H1 (cell line): ENCODE measurements at regions not wholly inside any gene's neighbourhood (a gene's known extent, or its start where the extent isn't known, plus 50 kb on each side); places are given as distances from the start of the nearest gene placed in this dataset.

Source experiments
- CTCF ChIA-PET: fragments of 300-600 bp; sonication (Branson Sonifier 250); formaldehyde crosslinking; loops from one replicate; lab custom pipeline; 2021; ENCODE audit not compliant: partially characterized antibody; lab: Charles Lee
- POLR2A ChIA-PET: fragments of 300-600 bp; sonication (Branson Sonifier 250); formaldehyde crosslinking; loops from one replicate; lab custom pipeline; 2021; ENCODE audit warnings: inconsistent platforms; ENCODE audit not compliant: partially characterized antibody; lab: Charles Lee
- DNase-seq, 2 experiments: peaks; one replicate each; pipeline versions ENCODE4 v3.0.0 to v3.0.0-alpha.2; 2010 to 2022; ENCODE audit warnings: low spot score in 2 of 2, low read depth in 1 of 2, mixed read lengths in 1 of 2
- FAIRE-seq: peaks from 2 replicates; lab custom pipeline; 2011; peaks lifted over from hg19 to GRCh38; lab: Jason Lieb, UNC
- H2AFZ ChIP-seq: 2 replicates; pipeline ENCODE4 v1.8.1; 2012; ENCODE audit warnings: low read length, inconsistent platforms
- H2AK5ac ChIP-seq: 2 replicates; pipeline ENCODE4 v1.6.1; 2013; ENCODE audit warnings: low read depth, low read length
- H2BK120ac ChIP-seq: replicated peaks from 2 replicates; pipeline ENCODE3; 2013; ENCODE audit warnings: low read depth, low read length, inconsistent platforms
- H2BK12ac ChIP-seq: 2 replicates; pipeline ENCODE4 v1.6.1; 2013; ENCODE audit warnings: low read depth, low read length
- H2BK15ac ChIP-seq: 2 replicates; pipeline ENCODE4 v1.6.1; 2013; ENCODE audit warnings: low read length
- H2BK20ac ChIP-seq: 2 replicates; pipeline ENCODE4 v1.6.1; 2013; ENCODE audit warnings: low read length
- H2BK5ac ChIP-seq: 2 replicates; pipeline ENCODE4 v1.6.1; 2013; ENCODE audit warnings: low read depth, low read length
- H3K14ac ChIP-seq: 2 replicates; pipeline ENCODE4 v1.6.1; 2013; ENCODE audit warnings: inconsistent platforms; ENCODE audit not compliant: insufficient read length
- H3K18ac ChIP-seq: 2 replicates; pipeline ENCODE4 v1.6.1; 2013; ENCODE audit warnings: low read length; ENCODE audit errors: extremely low read depth
- H3K23ac ChIP-seq: 2 replicates; pipeline ENCODE4 v1.6.1; 2013; ENCODE audit warnings: inconsistent platforms; ENCODE audit not compliant: insufficient read length
- H3K23me2 ChIP-seq: 2 replicates; pipeline ENCODE4 v1.6.1; 2013; ENCODE audit warnings: low read depth, low read length
- H3K27ac ChIP-seq: 2 replicates; pipeline ENCODE4 v1.6.1; 2011; ENCODE audit warnings: low read depth, low read length, inconsistent platforms
- H3K27me3 ChIP-seq, 4 experiments: replicated peaks in 1 of 4; 1 replicate in 1 of 4; 2 replicates in 3 of 4; pipeline versions ENCODE4 v1.6.1 to v1.8.1; 2011 to 2013; ENCODE audit warnings: low read length in 3 of 4, mild to moderate bottlenecking in 3 of 4, inconsistent platforms in 2 of 4, mixed read lengths in 2 of 4, moderate library complexity in 1 of 4; ENCODE audit not compliant: control insufficient read depth in 3 of 4, insufficient read depth in 3 of 4; ENCODE audit errors: extremely low read depth in 1 of 4
- H3K36me3 ChIP-seq, 4 experiments: 2 replicates each; pipeline versions ENCODE4 v1.6.1 to v1.8.1; 2011 to 2013; ENCODE audit warnings: mild to moderate bottlenecking in 4 of 4, low read length in 3 of 4, moderate library complexity in 2 of 4, control low read depth in 1 of 4, inconsistent platforms in 1 of 4; ENCODE audit not compliant: insufficient read depth in 4 of 4, control insufficient read depth in 2 of 4
- H3K4ac ChIP-seq: replicated peaks from 2 replicates; pipeline ENCODE3; 2013; ENCODE audit warnings: low read length, low read depth, mixed read lengths, inconsistent platforms; ENCODE audit not compliant: insufficient read length
- H3K4me1 ChIP-seq, 4 experiments: replicated peaks in 1 of 4; 1 replicate in 1 of 4; 2 replicates in 3 of 4; pipeline versions ENCODE4 v1.6.1 to v1.8.1; 2011 to 2013; ENCODE audit warnings: low read length in 3 of 4, inconsistent platforms in 2 of 4, mixed read lengths in 1 of 4; ENCODE audit not compliant: insufficient read depth in 4 of 4, control insufficient read depth in 3 of 4
- H3K4me2 ChIP-seq, 2 experiments: 2 replicates each; pipeline versions ENCODE4 v1.6.1 to v1.8.1; 2011 to 2013; ENCODE audit warnings: low read depth in 2 of 2, low read length in 2 of 2, control low read depth in 1 of 2, inconsistent platforms in 1 of 2, mild to moderate bottlenecking in 1 of 2; ENCODE audit not compliant: insufficient read depth in 1 of 2
- H3K4me3 ChIP-seq, 4 experiments: fragments of 200-600, 300-600 bp in 1 of 4; sonication (generic), shearing (Covaris generic), sonication (Bioruptor Twin) in 1 of 4; 2 replicates each; pipeline versions ENCODE4 v1.5.1 to v1.8.1; 2011 to 2016; ENCODE audit warnings: low read length in 4 of 4, low read depth in 3 of 4, control low read depth in 2 of 4, inconsistent platforms in 2 of 4, mild to moderate bottlenecking in 2 of 4, mixed read lengths in 1 of 4, moderate library complexity in 1 of 4; ENCODE audit not compliant: insufficient read depth in 2 of 4; ENCODE audit errors: extremely low read depth in 1 of 4
- H3K56ac ChIP-seq: replicated peaks from 2 replicates; pipeline ENCODE3; 2013; ENCODE audit warnings: low read depth, mild to moderate bottlenecking, mixed read lengths, low read length, inconsistent platforms; ENCODE audit not compliant: insufficient read length
- H3K79me1 ChIP-seq: 2 replicates; pipeline ENCODE4 v1.6.1; 2013; ENCODE audit warnings: low read depth, low read length, control low read depth
- H3K79me2 ChIP-seq, 2 experiments: 2 replicates each; pipeline versions ENCODE4 v1.6.1 to v1.8.1; 2012 to 2013; ENCODE audit warnings: low read length in 2 of 2, mild to moderate bottlenecking in 2 of 2, inconsistent platforms in 1 of 2; ENCODE audit not compliant: insufficient read depth in 2 of 2, control insufficient read depth in 1 of 2
- H3K9ac ChIP-seq, 4 experiments: replicated peaks in 1 of 4; 1 replicate in 1 of 4; 2 replicates in 3 of 4; pipeline versions ENCODE4 v1.6.1 to v1.8.1; 2011 to 2013; ENCODE audit warnings: low read depth in 3 of 4, low read length in 3 of 4, control low read depth in 2 of 4, mild to moderate bottlenecking in 2 of 4, moderate library complexity in 2 of 4, inconsistent platforms in 1 of 4; ENCODE audit errors: extremely low read depth in 1 of 4
- H3K9me3 ChIP-seq, 2 experiments: 2 replicates each; pipeline versions ENCODE4 v1.6.1 to v1.8.1; 2012 to 2013; ENCODE audit warnings: mild to moderate bottlenecking in 2 of 2, moderate library complexity in 2 of 2, control low read depth in 1 of 2, inconsistent platforms in 1 of 2, low read depth in 1 of 2, low read length in 1 of 2, mixed read lengths in 1 of 2; ENCODE audit not compliant: insufficient read depth in 2 of 2
- H4K20me1 ChIP-seq, 2 experiments: replicated peaks in 1 of 2; 2 replicates each; pipeline versions ENCODE3 to v1.8.1; 2011 to 2013; ENCODE audit warnings: inconsistent platforms in 2 of 2, low read length in 2 of 2, mild to moderate bottlenecking in 1 of 2; ENCODE audit not compliant: insufficient read depth in 2 of 2, control insufficient read depth in 1 of 2
- H4K5ac ChIP-seq: 2 replicates; pipeline ENCODE4 v1.6.1; 2013; ENCODE audit warnings: low read length, low read depth, mixed read lengths, inconsistent platforms; ENCODE audit not compliant: insufficient read length
- H4K8ac ChIP-seq: 2 replicates; pipeline ENCODE4 v1.8.0; 2013; ENCODE audit warnings: mild to moderate bottlenecking, moderate library complexity, low read length, inconsistent platforms; ENCODE audit not compliant: insufficient read depth; ENCODE audit errors: extremely low read depth
- H4K91ac ChIP-seq: replicated peaks from 2 replicates; pipeline ENCODE3; 2013; ENCODE audit warnings: low read length, mixed read lengths, inconsistent platforms; ENCODE audit not compliant: insufficient read length
- ATF2 ChIP-seq: IDR thresholded peaks from 2 replicates; pipeline ENCODE4 v1.6.1; 2012; ENCODE audit warnings: low read length, inconsistent platforms
- E2F6 ChIP-seq: IDR thresholded peaks from 2 replicates; pipeline ENCODE4 v1.6.1; 2012; ENCODE audit warnings: inconsistent platforms
- FOSL1 ChIP-seq: IDR thresholded peaks from 2 replicates; pipeline ENCODE4 v1.6.1; 2011; ENCODE audit warnings: mild to moderate bottlenecking, low read depth, low read length, moderate library complexity; ENCODE audit not compliant: insufficient read depth
- KDM4A ChIP-seq: IDR thresholded peaks from one replicate; pipeline ENCODE4 v1.7.1; 2012; ENCODE audit warnings: low read depth, mild to moderate bottlenecking, moderate library complexity, low read length, inconsistent platforms; ENCODE audit not compliant: severe bottlenecking
- POU5F1 ChIP-seq: IDR thresholded peaks from 2 replicates; pipeline ENCODE4 v1.6.1; 2011; ENCODE audit warnings: low read depth, mild to moderate bottlenecking, low read length, moderate library complexity
- RAD21 ChIP-seq, 2 experiments: IDR thresholded peaks in 1 of 2; conservative IDR thresholded peaks in 1 of 2; 2 replicates each; pipeline ENCODE4 v1.6.1; 2011; ENCODE audit warnings: low read depth in 2 of 2, low read length in 2 of 2, improper control_type of control experiment in 1 of 2, inconsistent platforms in 1 of 2, mild to moderate bottlenecking in 1 of 2, moderate library complexity in 1 of 2
- SIN3A ChIP-seq, 2 experiments: IDR thresholded peaks in 1 of 2; conservative IDR thresholded peaks in 1 of 2; 2 replicates each; pipeline ENCODE4 v1.6.1; 2011 to 2012; ENCODE audit warnings: low read length in 2 of 2, improper control_type of control experiment in 1 of 2, low read depth in 1 of 2, mild to moderate bottlenecking in 1 of 2
- SP2 ChIP-seq: IDR thresholded peaks from 2 replicates; pipeline ENCODE4 v1.6.1; 2012; ENCODE audit warnings: mild to moderate bottlenecking, low read length, inconsistent platforms
- USF2 ChIP-seq: IDR thresholded peaks from 2 replicates; pipeline ENCODE4 v1.6.1; 2011; ENCODE audit warnings: low read length, improper control_type of control experiment
- WGBS, 2 experiments: shearing (Covaris generic) in 1 of 2; methylation state at CpG; one replicate each; pipeline versions ENCODE4 v1.1.6 to v1.1.7; 2013 to 2015; ENCODE audit warnings: low lambda C conversion rate in 2 of 2, mixed read lengths in 2 of 2, inconsistent platforms in 1 of 2, low coverage in 1 of 2, missing lambda C conversion rate in 1 of 2; ENCODE audit not compliant: insufficient replicate concordance in 2 of 2, insufficient coverage in 1 of 2, insufficient read length in 1 of 2; ENCODE audit errors: extremely low coverage in 1 of 2, missing lambda C conversion rate in 1 of 2; 5-methylcytosine and 5-hydroxymethylcytosine counted together

- POLR2A ChIA-PET: no interaction called here
- Histone ChIP-seq H3K79me2 (no peaks in the 10 kb centered on the region), H2BK15ac (no peak overlapping the region), H3K56ac (no peak overlapping the region), H3K36me3 (no peaks in the 10 kb centered on the region), H4K20me1 (no peaks in the 10 kb centered on the region), H3K9ac (no peak overlapping the region), H3K79me1 (no peaks in the 10 kb centered on the region), H3K23ac (no peak overlapping the region), H3K27me3 (peaks cover 0 to 3% (median 0%) of the 10 kb centered on the region in 4 experiments; a peak in 1 of 7 replicates), H2BK120ac (no peak overlapping the region), H3K4ac (no peak overlapping the region), H2BK12ac (no peak overlapping the region), H3K4me1 (peaks cover 0 to 3% (median 2%) of the 10 kb centered on the region in 4 experiments; a peak in 4 of 7 replicates), H3K9me3 (no peaks in the 10 kb centered on the region; a peak in 1 of 4 replicates), H4K8ac (no peak overlapping the region), H3K23me2 (no peaks in the 10 kb centered on the region), H3K4me3 (no peak overlapping the region), H2AK5ac (no peak overlapping the region), H3K14ac (no peak overlapping the region), H3K18ac (no peak overlapping the region), H2BK20ac (no peak overlapping the region), H4K5ac (no peak overlapping the region), H3K4me2 (no peak overlapping the region), H3K27ac (no peak overlapping the region), H2BK5ac (no peak overlapping the region), H2AFZ (no peak overlapping the region), H4K91ac (no peak overlapping the region)
- 95% methylated on average over 3 of the region's 3 CpGs; no CpG with 5 or more reads in 1 of the 2 experiments for WGBS, 2 experiments
- FAIRE-seq (no peak), DNase-seq (no peak)
- CTCF ChIA-PET: interaction anchor here (1.0 to 3.6 kb wide), 5 partner anchors 10 to 296 kb away, joined by 3 to 20 read pairs (median 4); no protein-coding TSS in a partner anchor
- TF ChIP-seq FOSL1 (no peak), E2F6 (no peak), ATF2 (no peak), POU5F1 (no peak), SIN3A (conservative IDR thresholded peaks at IDR 0.05 in 1 of 2, IDR thresholded peaks at IDR 0.05 in 1 of 2; ENCODE audit: low read depth in 1 of 2, low read length in 2 of 2) (no peak), USF2 (no peak), SP2 (no peak), RAD21 (IDR thresholded peaks at IDR 0.05 in 1 of 2, conservative IDR thresholded peaks at IDR 0.05 in 1 of 2; ENCODE audit: low read depth in 2 of 2, low read length in 2 of 2) (no peak), KDM4A (no peak)
Measured at GRCh38 chr9:86601697-86602096, 247.5 kb upstream of the TUT7 start.
